ENCODE measurements at regions not wholly inside any gene's neighbourhood (a gene's known extent, or its start where the extent isn't known, plus 50 kb on each side); places are given as distances from the start of the nearest gene placed in this dataset.

- H3K4me1 Mint-ChIP-seq = no peaks in the 10 kb centered on the region
- H3K27ac Mint-ChIP-seq = no peak overlapping the region
- no peak for TF ChIP-seq CTCF (IDR thresholded peaks at IDR 0.05)
- H3K36me3 Mint-ChIP-seq (ENCODE audit: low read depth) = no peaks in the 10 kb centered on the region
- H3K9me3 Mint-ChIP-seq = no peaks in the 10 kb centered on the region
- no peak overlapping the region for H3K4me3 Mint-ChIP-seq
- intact Hi-C loops (cut with micrococcal nuclease) = no loop called here
- ChIA-PET POLR2A (no interaction called here), CTCF (no interaction called here)
- no peaks in the 10 kb centered on the region for H3K27me3 Mint-ChIP-seq
- no peak for DNase-seq
- no peak for ATAC-seq (ENCODE audit: low read depth)
Observed at GRCh38 chr2:147440734-147441133, 404.1 kb upstream of the ACVR2A start.

- H3K4me1 Mint-ChIP-seq = no peaks in the 10 kb centered on the region
- no peak for ATAC-seq (ENCODE audit: low read depth)
- no peaks in the 10 kb centered on the region for H3K9me3 Mint-ChIP-seq
- H3K36me3 Mint-ChIP-seq (ENCODE audit: low read depth) = no peaks in the 10 kb centered on the region
- no peak overlapping the region for H3K27ac Mint-ChIP-seq
- POLR2A ChIA-PET = no interaction called here
- no peak for DNase-seq
- intact Hi-C loops (cut with micrococcal nuclease) = no loop called here
- no peaks in the 10 kb centered on the region for H3K27me3 Mint-ChIP-seq
- H3K4me3 Mint-ChIP-seq = no peak overlapping the region
- TF ChIP-seq CTCF (IDR thresholded peaks at IDR 0.05) = no peak
- CTCF ChIA-PET = no interaction called here
Observed at GRCh38 chr2:147439986-147440385, 404.8 kb upstream of the ACVR2A start.

- Mint-ChIP-seq H3K27me3 (no peaks in the 10 kb centered on the region), H3K27ac (no peak overlapping the region), H3K36me3 (ENCODE audit: low read depth) (no peaks in the 10 kb centered on the region), H3K4me3 (no peak overlapping the region), H3K9me3 (no peaks in the 10 kb centered on the region), H3K4me1 (no peaks in the 10 kb centered on the region)
- intact Hi-C loops (cut with micrococcal nuclease) = no loop called here
- no peak for TF ChIP-seq CTCF (IDR thresholded peaks at IDR 0.05)
- ChIA-PET POLR2A (no interaction called here), CTCF (no interaction called here)
- DNase-seq (no peak), ATAC-seq (ENCODE audit: low read depth) (no peak)
Observed at GRCh38 chr2:147438882-147439281, 405.9 kb upstream of the ACVR2A start.

GRCh38 chr2:147433822-147434221 lies 411.0 kb upstream of the ACVR2A start:
- no peak overlapping the region for H3K27ac Mint-ChIP-seq
- ATAC-seq (ENCODE audit: low read depth) (no peak), DNase-seq (no peak)
- no peak overlapping the region for H3K4me3 Mint-ChIP-seq
- no peaks in the 10 kb centered on the region for H3K9me3 Mint-ChIP-seq
- intact Hi-C loops (cut with micrococcal nuclease) = no loop called here
- no peaks in the 10 kb centered on the region for H3K27me3 Mint-ChIP-seq
- ChIA-PET CTCF (no interaction called here), POLR2A (no interaction called here)
- H3K4me1 Mint-ChIP-seq = no peaks in the 10 kb centered on the region
- TF ChIP-seq CTCF (IDR thresholded peaks at IDR 0.05) = no peak
- no peaks in the 10 kb centered on the region for H3K36me3 Mint-ChIP-seq (ENCODE audit: low read depth)

GRCh38 chr2:147430408-147430807 lies 414.4 kb upstream of the ACVR2A start:
- POLR2A ChIA-PET = no interaction called here
- no peak for DNase-seq
- no peaks in the 10 kb centered on the region for H3K9me3 Mint-ChIP-seq
- no peak overlapping the region for H3K4me3 Mint-ChIP-seq
- intact Hi-C loops (cut with micrococcal nuclease) = no loop called here
- no peak overlapping the region for H3K27ac Mint-ChIP-seq
- CTCF ChIA-PET = no interaction called here
- H3K27me3 Mint-ChIP-seq = peaks cover 2% of the 10 kb centered on the region
- no peaks in the 10 kb centered on the region for H3K36me3 Mint-ChIP-seq (ENCODE audit: low read depth)
- ATAC-seq (ENCODE audit: low read depth) = no peak
- no peaks in the 10 kb centered on the region for H3K4me1 Mint-ChIP-seq
- no peak for TF ChIP-seq CTCF (IDR thresholded peaks at IDR 0.05)
